Right atrium auricular region (tissue), 2 donors: ENCODE measurements at regions not wholly inside any gene's neighbourhood (a gene's known extent, or its start where the extent isn't known, plus 50 kb on each side); places are given as distances from the start of the nearest gene placed in this dataset.

Experiments used
- DNase-seq: peaks from one replicate; pipeline ENCODE4 v3.0.0-alpha.2; 2019; ENCODE audit warnings: low spot score
- H3K27ac ChIP-seq, 2 donors: fragments of 200-600 bp; sonication (generic); 1 replicate in 1 of 2; 2 replicates in 1 of 2; pipeline ENCODE4 v1.5.1; 2016 to 2019
- H3K27me3 ChIP-seq, 2 donors: fragments of 200-600 bp; sonication (generic); one replicate each; pipeline versions ENCODE4 v1.5.1 to v1.6.0; 2017 to 2019
- H3K36me3 ChIP-seq: fragments of 200-600 bp; sonication (generic); one replicate; pipeline ENCODE4 v1.5.1; 2016
- H3K4me1 ChIP-seq, 2 donors: fragments of 200-600 bp; sonication (generic); one replicate each; pipeline versions ENCODE4 v1.5.1 to v1.6.0; 2017 to 2019
- H3K4me3 ChIP-seq, 2 donors: fragments of 200-600 bp; sonication (generic); 1 replicate in 1 of 2; 2 replicates in 1 of 2; pipeline ENCODE4 v1.5.1; 2017 to 2019; ENCODE audit warnings: mild to moderate bottlenecking in 1 of 2, moderate library complexity in 1 of 2
- H3K9me3 ChIP-seq, 2 donors: fragments of 200-600 bp; sonication (generic); one replicate each; pipeline ENCODE4 v1.5.1; 2019
- CTCF ChIP-seq, 2 donors: fragments of 200-600 bp; sonication (generic); IDR thresholded peaks; one replicate each; pipeline ENCODE4 v1.5.1; 2019; ENCODE audit warnings: antibody characterized with exemption in 2 of 2

GRCh38 chr19:31525610-31526147 is 176.4 kb upstream of the TSHZ3 start:
- no peak overlapping the region for H3K4me3 ChIP-seq
- no peak overlapping the region for H3K27ac ChIP-seq
- no peak for DNase-seq
- peaks cover 0 to 40% of the 10 kb centered on the region in 2 donors for H3K9me3 ChIP-seq
- H3K36me3 ChIP-seq: no peaks in the 10 kb centered on the region
- TF ChIP-seq CTCF (IDR thresholded peaks at IDR 0.05): no peak
- H3K4me1 ChIP-seq: no peaks in the 10 kb centered on the region
- H3K27me3 ChIP-seq: no peaks in the 10 kb centered on the region

GRCh38 chr19:31527443-31527842 is 178.2 kb upstream of the TSHZ3 start:
- Histone ChIP-seq H3K9me3 (peaks cover 0 to 35% of the 10 kb centered on the region in 2 donors), H3K4me1 (no peaks in the 10 kb centered on the region), H3K4me3 (no peak overlapping the region), H3K36me3 (no peaks in the 10 kb centered on the region), H3K27me3 (no peaks in the 10 kb centered on the region), H3K27ac (no peak overlapping the region)
- no peak for TF ChIP-seq CTCF (IDR thresholded peaks at IDR 0.05)
- DNase-seq: no peak

GRCh38 chr19:31528261-31528660 is 179.0 kb upstream of the TSHZ3 start:
- H3K27ac ChIP-seq: no peak overlapping the region
- H3K4me1 ChIP-seq: no peaks in the 10 kb centered on the region
- no peak for TF ChIP-seq CTCF (IDR thresholded peaks at IDR 0.05)
- DNase-seq: peak; percentile 11
- H3K36me3 ChIP-seq: no peaks in the 10 kb centered on the region
- H3K27me3 ChIP-seq: no peaks in the 10 kb centered on the region
- peaks cover 0 to 35% of the 10 kb centered on the region in 2 donors for H3K9me3 ChIP-seq
- H3K4me3 ChIP-seq: no peak overlapping the region

GRCh38 chr19:31529121-31529520 is 179.9 kb upstream of the TSHZ3 start:
- H3K9me3 ChIP-seq: peaks cover 0 to 35% of the 10 kb centered on the region in 2 donors
- no peaks in the 10 kb centered on the region for H3K4me1 ChIP-seq
- H3K4me3 ChIP-seq: no peak overlapping the region
- no peak for TF ChIP-seq CTCF (IDR thresholded peaks at IDR 0.05)
- DNase-seq: no peak
- no peaks in the 10 kb centered on the region for H3K36me3 ChIP-seq
- H3K27ac ChIP-seq: no peak overlapping the region
- H3K27me3 ChIP-seq: no peaks in the 10 kb centered on the region

- Histone ChIP-seq H3K4me1 (no peaks in the 10 kb centered on the region), H3K9me3 (peaks cover 0 to 18% of the 10 kb centered on the region in 2 donors), H3K27me3 (no peaks in the 10 kb centered on the region), H3K4me3 (no peak overlapping the region), H3K36me3 (no peaks in the 10 kb centered on the region), H3K27ac (no peak overlapping the region)
- DNase-seq: peak; percentile 11
- TF ChIP-seq CTCF (IDR thresholded peaks at IDR 0.05): no peak
These were observed 181.5 kb upstream of the TSHZ3 start for GRCh38 chr19:31530781-31531180.

GRCh38 chr19:31531326-31531725 is 182.1 kb upstream of the TSHZ3 start:
- Histone ChIP-seq H3K4me1 (no peaks in the 10 kb centered on the region), H3K36me3 (no peaks in the 10 kb centered on the region), H3K9me3 (peaks cover 0 to 13% of the 10 kb centered on the region in 2 donors), H3K27me3 (no peaks in the 10 kb centered on the region), H3K4me3 (no peak overlapping the region), H3K27ac (no peak overlapping the region)
- peak; percentile 11 for DNase-seq
- no peak for TF ChIP-seq CTCF (IDR thresholded peaks at IDR 0.05)
